ENCODE measurements at regions not wholly inside any gene's neighbourhood (a gene's known extent, or its start where the extent isn't known, plus 50 kb on each side); places are given as distances from the start of the nearest gene placed in this dataset.

DNA sequence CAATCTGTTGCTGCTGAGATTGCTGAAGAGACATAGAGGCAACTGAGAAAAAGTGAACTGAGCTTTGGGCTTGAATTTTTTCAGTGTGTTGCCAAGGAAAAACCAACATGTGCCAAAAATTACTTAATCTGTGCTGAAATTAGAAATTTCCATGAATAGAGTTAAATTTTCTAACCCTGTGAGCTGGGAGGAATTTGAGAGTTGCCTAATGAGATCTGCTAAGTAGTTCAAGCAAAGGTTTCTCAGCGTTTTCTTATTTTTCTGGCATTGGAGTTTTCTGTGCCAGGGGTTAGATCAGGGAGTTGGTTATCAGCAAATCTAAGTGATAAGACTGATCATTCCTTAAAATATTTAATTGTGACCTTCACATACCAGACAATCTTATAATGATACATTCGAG is 457.5 kb upstream of the GNPDA2 start:
- ATAC-seq (no peak), DNase-seq (no peak)
- H3K9me3 ChIP-seq: no peaks in the 10 kb centered on the region
- H3K4me1 ChIP-seq: no peaks in the 10 kb centered on the region
- TF ChIP-seq, protein P1, sequence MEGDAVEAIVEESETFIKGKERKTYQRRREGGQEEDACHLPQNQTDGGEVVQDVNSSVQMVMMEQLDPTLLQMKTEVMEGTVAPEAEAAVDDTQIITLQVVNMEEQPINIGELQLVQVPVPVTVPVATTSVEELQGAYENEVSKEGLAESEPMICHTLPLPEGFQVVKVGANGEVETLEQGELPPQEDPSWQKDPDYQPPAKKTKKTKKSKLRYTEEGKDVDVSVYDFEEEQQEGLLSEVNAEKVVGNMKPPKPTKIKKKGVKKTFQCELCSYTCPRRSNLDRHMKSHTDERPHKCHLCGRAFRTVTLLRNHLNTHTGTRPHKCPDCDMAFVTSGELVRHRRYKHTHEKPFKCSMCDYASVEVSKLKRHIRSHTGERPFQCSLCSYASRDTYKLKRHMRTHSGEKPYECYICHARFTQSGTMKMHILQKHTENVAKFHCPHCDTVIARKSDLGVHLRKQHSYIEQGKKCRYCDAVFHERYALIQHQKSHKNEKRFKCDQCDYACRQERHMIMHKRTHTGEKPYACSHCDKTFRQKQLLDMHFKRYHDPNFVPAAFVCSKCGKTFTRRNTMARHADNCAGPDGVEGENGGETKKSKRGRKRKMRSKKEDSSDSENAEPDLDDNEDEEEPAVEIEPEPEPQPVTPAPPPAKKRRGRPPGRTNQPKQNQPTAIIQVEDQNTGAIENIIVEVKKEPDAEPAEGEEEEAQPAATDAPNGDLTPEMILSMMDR (IDR thresholded peaks at IDR 0.05): no peak
- intact Hi-C loops (cut with DNase I): no loop called here
- H3K27ac ChIP-seq: no peak overlapping the region
- H3K27me3 ChIP-seq: no peaks in the 10 kb centered on the region
- H3K4me3 ChIP-seq: no peak overlapping the region
- no peaks in the 10 kb centered on the region for H3K36me3 ChIP-seq

DNA sequence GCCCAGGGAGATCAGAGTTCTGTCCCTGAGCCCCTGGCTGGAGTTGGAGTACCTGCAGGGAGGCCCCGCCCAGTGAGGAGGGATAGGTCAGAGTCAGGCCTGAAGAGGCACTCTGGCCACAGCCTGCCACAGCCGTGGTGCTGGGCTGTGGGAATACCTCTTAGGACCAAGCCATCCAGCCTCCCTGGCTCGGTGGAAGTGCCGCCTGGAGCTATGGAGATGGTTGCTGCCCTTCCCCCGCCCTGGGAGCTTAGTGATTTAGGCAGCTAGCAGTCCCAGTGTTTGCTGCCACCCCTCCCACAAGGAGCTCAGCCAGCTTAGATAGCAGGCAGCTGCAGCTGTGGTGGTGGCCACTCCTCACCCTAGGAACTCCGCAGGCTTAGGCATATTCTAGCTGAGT is 446.3 kb upstream of the GNPDA2 start:
- no peaks in the 10 kb centered on the region for H3K27me3 ChIP-seq
- intact Hi-C loops (cut with DNase I): no loop called here
- no peaks in the 10 kb centered on the region for H3K9me3 ChIP-seq
- DNase-seq (peak in 1 of 4 donors; percentile 48), ATAC-seq (no peak)
- TF ChIP-seq, protein P1 (IDR thresholded peaks at IDR 0.05): no peak
- no peaks in the 10 kb centered on the region for H3K36me3 ChIP-seq
- H3K4me3 ChIP-seq: no peak overlapping the region
- H3K27ac ChIP-seq: no peak overlapping the region
- no peaks in the 10 kb centered on the region for H3K4me1 ChIP-seq

DNA sequence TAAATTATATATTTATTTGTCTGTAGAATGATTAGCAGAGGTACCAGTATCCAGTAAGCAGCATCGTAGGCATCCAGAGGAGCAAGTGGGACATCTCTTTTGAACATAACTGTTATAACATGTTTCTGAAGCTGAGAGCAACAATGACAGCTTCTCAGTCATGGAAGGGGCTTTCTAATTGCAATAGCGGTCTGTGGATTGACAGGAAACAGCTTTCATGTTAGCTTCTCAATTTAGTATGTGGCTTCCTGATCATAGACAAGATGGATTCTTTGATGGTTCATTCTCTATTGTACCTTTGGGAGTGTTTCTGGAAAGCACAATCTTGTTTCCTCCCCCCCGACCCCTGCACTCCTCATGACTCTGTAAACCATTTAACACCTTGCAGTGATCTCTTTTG is 434.6 kb upstream of the GNPDA2 start:
- TF ChIP-seq, protein P1 (IDR thresholded peaks at IDR 0.05): no peak
- DNase-seq: no peak
- ATAC-seq: no peak

DNA sequence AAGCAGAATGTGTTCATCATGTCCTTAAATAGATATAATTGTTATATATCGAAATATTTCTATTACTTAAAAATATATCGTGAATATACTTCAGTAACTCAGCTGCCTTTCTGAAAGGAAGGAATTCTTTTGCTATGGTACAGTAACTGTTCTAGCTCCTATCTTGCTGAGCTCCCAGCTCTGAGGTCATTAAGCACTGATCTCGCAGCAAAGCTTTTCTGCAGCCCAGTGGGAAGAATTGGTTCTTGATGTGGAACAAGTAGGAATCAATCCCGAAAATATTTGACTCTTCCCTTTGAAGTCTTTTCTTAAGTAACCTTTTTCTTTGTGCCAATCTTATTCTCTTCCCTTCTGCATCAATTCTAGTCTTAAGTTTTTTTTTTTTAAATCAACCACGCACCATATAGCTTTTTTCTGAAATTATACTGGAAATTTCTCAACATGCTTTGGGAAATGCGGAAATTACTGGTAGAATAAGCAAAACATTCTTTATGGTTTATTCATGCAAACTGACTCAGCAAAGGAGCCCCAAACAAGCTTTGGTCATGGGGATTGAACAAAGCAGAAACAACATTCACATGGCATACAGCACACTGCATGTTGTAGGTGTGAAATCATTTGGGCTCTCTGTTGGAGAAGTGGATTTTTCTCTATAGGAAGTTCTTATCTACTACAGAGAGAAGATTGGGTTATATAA is 428.9 kb upstream of the GNPDA2 start:
- Histone ChIP-seq H3K4me1 (no peaks in the 10 kb centered on the region), H3K9me3 (no peaks in the 10 kb centered on the region), H3K27ac (no peak overlapping the region), H3K36me3 (no peaks in the 10 kb centered on the region), H3K27me3 (no peaks in the 10 kb centered on the region), H3K4me3 (no peak overlapping the region)
- no peak for ATAC-seq
- no peak for DNase-seq
- intact Hi-C loops (cut with DNase I): no loop called here
- TF ChIP-seq, protein P1 (IDR thresholded peaks at IDR 0.05): no peak

More for the DNA sequence above, 434.6 kb upstream of the GNPDA2 start:
- H3K4me1 ChIP-seq: no peaks in the 10 kb centered on the region
- intact Hi-C loops (cut with DNase I): no loop called here
- no peaks in the 10 kb centered on the region for H3K9me3 ChIP-seq
- H3K4me3 ChIP-seq: no peak overlapping the region
- H3K27ac ChIP-seq: no peak overlapping the region
- no peaks in the 10 kb centered on the region for H3K36me3 ChIP-seq
- H3K27me3 ChIP-seq: no peaks in the 10 kb centered on the region

GRCh38 chr4:45147866-45148265 is 421.5 kb upstream of the GNPDA2 start:
- H3K4me1 ChIP-seq: no peaks in the 10 kb centered on the region
- TF ChIP-seq, protein P1 (IDR thresholded peaks at IDR 0.05): no peak
- DNase-seq (no peak), ATAC-seq (no peak)
- H3K27ac ChIP-seq: no peak overlapping the region
- no peak overlapping the region for H3K4me3 ChIP-seq
- H3K9me3 ChIP-seq: no peaks in the 10 kb centered on the region
- intact Hi-C loops (cut with DNase I): no loop called here
- H3K27me3 ChIP-seq: no peaks in the 10 kb centered on the region
- H3K36me3 ChIP-seq: no peaks in the 10 kb centered on the region

Measured in left lung (tissue), 4 donors.